Astrocyte (in vitro differentiated cells and primary cell): ENCODE measurements at regions not wholly inside any gene's neighbourhood (a gene's known extent, or its start where the extent isn't known, plus 50 kb on each side); places are given as distances from the start of the nearest gene placed in this dataset.
A peak's percentile ranks its signal among the peaks of the same experiment; 100 is the strongest.

ENCODE experiments used
- DNase-seq: peaks from one replicate; pipeline ENCODE4 v3.0.0-alpha.2; 2010; ENCODE audit warnings: low read depth
- FAIRE-seq: peaks from 2 replicates; lab custom pipeline; 2011; peaks lifted over from hg19 to GRCh38; lab: Jason Lieb, UNC
- H2AFZ ChIP-seq: 2 replicates; pipeline ENCODE4 v1.6.0; 2012; ENCODE audit warnings: low read depth, low read length, inconsistent platforms
- H3K27ac ChIP-seq: 2 replicates; pipeline ENCODE4 v1.5.1; 2011; ENCODE audit warnings: low read depth, low read length, inconsistent platforms
- H3K27me3 ChIP-seq: 2 replicates; pipeline ENCODE4 v1.6.0; 2011; ENCODE audit warnings: low read length, inconsistent platforms; ENCODE audit not compliant: insufficient read depth
- H3K36me3 ChIP-seq: 2 replicates; pipeline ENCODE4 v1.5.1; 2011; ENCODE audit warnings: low read length, inconsistent platforms; ENCODE audit not compliant: insufficient read depth
- H3K4me1 ChIP-seq: 2 replicates; pipeline ENCODE4 v1.5.1; 2011; ENCODE audit warnings: low read length, inconsistent platforms; ENCODE audit not compliant: insufficient read depth
- H3K4me2 ChIP-seq: 2 replicates; pipeline ENCODE4 v1.6.0; 2012; ENCODE audit warnings: low read length, inconsistent platforms
- H3K4me3 ChIP-seq: 2 replicates; pipeline ENCODE4 v1.5.1; 2011; ENCODE audit warnings: low read depth, mild to moderate bottlenecking, low read length, inconsistent platforms; ENCODE audit not compliant: insufficient read depth
- H3K79me2 ChIP-seq: 2 replicates; pipeline ENCODE4 v1.6.0; 2012; ENCODE audit warnings: mild to moderate bottlenecking, low read length, inconsistent platforms; ENCODE audit not compliant: insufficient read depth
- H3K9ac ChIP-seq: 2 replicates; pipeline ENCODE4 v1.6.0; 2012; ENCODE audit warnings: mild to moderate bottlenecking, low read length, inconsistent platforms
- H3K9me3 ChIP-seq: 2 replicates; pipeline ENCODE4 v1.5.1; 2012; ENCODE audit warnings: low read depth, mild to moderate bottlenecking, low read length, inconsistent platforms; ENCODE audit not compliant: insufficient read depth
- H4K20me1 ChIP-seq: 2 replicates; pipeline ENCODE4 v1.6.0; 2012; ENCODE audit warnings: low read length, inconsistent platforms; ENCODE audit not compliant: insufficient read depth
- H3K27ac Mint-ChIP-seq: one replicate; pipeline ENCODE4 v1.8.0; 2021; ENCODE audit warnings: mild to moderate bottlenecking, mixed read lengths; ENCODE audit not compliant: unreplicated experiment
- H3K27me3 Mint-ChIP-seq: one replicate; pipeline ENCODE4 v1.8.0; 2021; ENCODE audit warnings: low read depth, mixed read lengths; ENCODE audit not compliant: unreplicated experiment
- H3K36me3 Mint-ChIP-seq: one replicate; pipeline ENCODE4 v1.8.0; 2021; ENCODE audit warnings: low read depth, mixed read lengths; ENCODE audit not compliant: unreplicated experiment
- H3K4me1 Mint-ChIP-seq: one replicate; pipeline ENCODE4 v1.8.0; 2021; ENCODE audit warnings: low read depth, mixed read lengths; ENCODE audit not compliant: unreplicated experiment
- H3K4me3 Mint-ChIP-seq: one replicate; pipeline ENCODE4 v1.8.0; 2021; ENCODE audit warnings: mild to moderate bottlenecking, moderate library complexity, mixed read lengths; ENCODE audit not compliant: unreplicated experiment
- H3K9me3 Mint-ChIP-seq: one replicate; pipeline ENCODE4 v1.8.0; 2021; ENCODE audit warnings: mild to moderate bottlenecking, mixed read lengths; ENCODE audit not compliant: unreplicated experiment
- EZH2 ChIP-seq: IDR thresholded peaks from 2 replicates; pipeline ENCODE4 v1.6.1; 2012; ENCODE audit warnings: mild to moderate bottlenecking, low read length, inconsistent platforms; ENCODE audit not compliant: insufficient read depth
- TF ChIP-seq, protein P1 (sequence below): IDR thresholded peaks from 2 replicates; pipeline ENCODE4 v1.5.1; 2011; ENCODE audit warnings: low read depth, mild to moderate bottlenecking, inconsistent platforms, low read length, moderate library complexity; ENCODE audit not compliant: insufficient read depth

DNA sequence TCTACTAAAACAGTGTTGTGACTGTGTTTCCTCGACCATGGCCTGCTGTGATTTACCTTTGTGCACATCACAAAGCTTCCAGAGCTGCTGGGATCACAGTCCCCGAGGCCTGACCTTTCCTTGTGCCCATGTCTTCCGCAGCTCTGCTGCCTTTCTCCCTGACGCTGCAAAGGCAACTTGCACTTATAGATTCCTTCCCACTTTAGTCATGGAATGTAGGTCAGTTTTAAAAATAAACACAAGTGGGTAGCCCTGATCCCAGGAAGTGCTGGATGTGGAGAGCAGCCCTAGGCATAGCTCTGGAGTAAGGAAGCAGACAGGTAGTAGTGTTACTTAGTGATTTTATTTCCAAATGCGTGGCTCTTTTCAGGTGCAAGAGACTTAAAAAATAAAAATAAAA, 825.7 kb downstream of the AACS start:
- Histone ChIP-seq H3K4me1 (peaks cover 26% of the 10 kb centered on the region), H3K9ac (peak overlapping the region; percentile 15), H3K4me2 (peak overlapping the region; percentile 48), H3K9me3 (no peaks in the 10 kb centered on the region), H3K27me3 (no peaks in the 10 kb centered on the region), H2AFZ (peak overlapping the region; percentile 50), H3K79me2 (no peaks in the 10 kb centered on the region), H3K27ac (peak overlapping the region; percentile 62), H4K20me1 (no peaks in the 10 kb centered on the region), H3K4me3 (no peak overlapping the region), H3K36me3 (no peaks in the 10 kb centered on the region)
- no peak overlapping the region for H3K4me3 Mint-ChIP-seq
- DNase-seq: peak; percentile 83
- no peaks in the 10 kb centered on the region for H3K36me3 Mint-ChIP-seq
- H3K4me1 Mint-ChIP-seq: no peaks in the 10 kb centered on the region
- H3K27me3 Mint-ChIP-seq: no peaks in the 10 kb centered on the region
- FAIRE-seq: no peak
- peaks cover 5% of the 10 kb centered on the region for H3K9me3 Mint-ChIP-seq
- H3K27ac Mint-ChIP-seq: no peak overlapping the region
- no peak for TF ChIP-seq EZH2
- TF ChIP-seq, protein P1, sequence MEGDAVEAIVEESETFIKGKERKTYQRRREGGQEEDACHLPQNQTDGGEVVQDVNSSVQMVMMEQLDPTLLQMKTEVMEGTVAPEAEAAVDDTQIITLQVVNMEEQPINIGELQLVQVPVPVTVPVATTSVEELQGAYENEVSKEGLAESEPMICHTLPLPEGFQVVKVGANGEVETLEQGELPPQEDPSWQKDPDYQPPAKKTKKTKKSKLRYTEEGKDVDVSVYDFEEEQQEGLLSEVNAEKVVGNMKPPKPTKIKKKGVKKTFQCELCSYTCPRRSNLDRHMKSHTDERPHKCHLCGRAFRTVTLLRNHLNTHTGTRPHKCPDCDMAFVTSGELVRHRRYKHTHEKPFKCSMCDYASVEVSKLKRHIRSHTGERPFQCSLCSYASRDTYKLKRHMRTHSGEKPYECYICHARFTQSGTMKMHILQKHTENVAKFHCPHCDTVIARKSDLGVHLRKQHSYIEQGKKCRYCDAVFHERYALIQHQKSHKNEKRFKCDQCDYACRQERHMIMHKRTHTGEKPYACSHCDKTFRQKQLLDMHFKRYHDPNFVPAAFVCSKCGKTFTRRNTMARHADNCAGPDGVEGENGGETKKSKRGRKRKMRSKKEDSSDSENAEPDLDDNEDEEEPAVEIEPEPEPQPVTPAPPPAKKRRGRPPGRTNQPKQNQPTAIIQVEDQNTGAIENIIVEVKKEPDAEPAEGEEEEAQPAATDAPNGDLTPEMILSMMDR: no peak

DNA sequence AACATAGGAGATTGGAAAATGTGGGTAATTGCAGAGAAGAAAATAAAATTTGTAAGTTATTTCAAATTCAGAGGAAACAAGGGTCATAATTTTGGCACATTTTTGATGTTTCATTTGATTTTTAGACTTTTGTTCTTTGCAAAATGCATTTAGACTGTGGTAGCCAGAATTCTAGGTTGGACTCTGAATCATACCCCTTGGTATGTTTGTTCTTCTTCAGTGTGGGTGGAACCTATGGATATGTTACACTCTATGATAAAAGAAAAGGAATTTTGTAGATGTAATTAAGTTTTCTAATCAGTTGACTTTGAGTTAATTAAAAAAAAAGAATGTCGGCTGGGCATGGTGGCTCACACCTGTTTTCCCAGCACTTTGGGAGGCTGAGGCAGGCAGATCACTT, 827.0 kb downstream of the AACS start:
- Histone ChIP-seq H3K4me2 (peak overlapping the region; percentile 51), H3K27me3 (no peaks in the 10 kb centered on the region), H3K4me3 (no peak overlapping the region), H3K4me1 (peaks cover 26% of the 10 kb centered on the region), H4K20me1 (no peaks in the 10 kb centered on the region), H3K79me2 (no peaks in the 10 kb centered on the region), H3K9me3 (no peaks in the 10 kb centered on the region), H3K9ac (no peak overlapping the region), H2AFZ (no peak overlapping the region), H3K27ac (peak overlapping the region; percentile 60), H3K36me3 (no peaks in the 10 kb centered on the region)
- DNase-seq: peak; percentile 69
- Mint-ChIP-seq H3K9me3 (peaks cover 8% of the 10 kb centered on the region), H3K4me1 (no peaks in the 10 kb centered on the region), H3K27me3 (no peaks in the 10 kb centered on the region), H3K36me3 (no peaks in the 10 kb centered on the region), H3K27ac (no peak overlapping the region), H3K4me3 (no peak overlapping the region)
- TF ChIP-seq, protein P1: no peak
- no peak for TF ChIP-seq EZH2
- no peak for FAIRE-seq

DNA sequence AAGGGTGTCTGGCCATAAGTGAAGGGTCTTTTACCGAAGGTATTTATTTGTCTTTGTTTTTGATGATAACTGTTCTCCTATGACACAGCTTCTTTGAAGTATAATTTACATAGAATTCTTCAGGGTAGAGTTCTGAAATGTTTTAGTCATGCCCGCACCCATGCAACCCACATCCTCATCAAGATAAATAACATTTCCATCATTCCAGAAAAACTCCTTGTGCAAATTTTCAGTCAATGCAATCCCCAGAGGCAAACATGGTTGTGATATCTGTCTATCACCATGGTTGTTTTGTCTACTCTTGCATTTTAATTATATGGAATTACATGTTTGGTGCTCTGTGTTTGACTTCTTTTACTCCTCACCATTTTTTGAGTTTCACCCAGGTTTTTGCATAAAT, 837.8 kb downstream of the AACS start:
- Mint-ChIP-seq H3K4me3 (no peak overlapping the region), H3K9me3 (peaks cover 11% of the 10 kb centered on the region), H3K27ac (no peak overlapping the region), H3K27me3 (no peaks in the 10 kb centered on the region), H3K4me1 (no peaks in the 10 kb centered on the region), H3K36me3 (no peaks in the 10 kb centered on the region)
- DNase-seq (no peak), FAIRE-seq (no peak)
- H3K36me3 ChIP-seq: no peaks in the 10 kb centered on the region
- H3K4me2 ChIP-seq: no peak overlapping the region
- H3K4me3 ChIP-seq: no peak overlapping the region
- H3K27ac ChIP-seq: no peak overlapping the region
- H3K4me1 ChIP-seq: no peaks in the 10 kb centered on the region
- H3K9me3 ChIP-seq: no peaks in the 10 kb centered on the region
- no peaks in the 10 kb centered on the region for H4K20me1 ChIP-seq
- H3K79me2 ChIP-seq: no peaks in the 10 kb centered on the region
- no peak overlapping the region for H2AFZ ChIP-seq
- TF ChIP-seq EZH2: no peak
- TF ChIP-seq, protein P1: no peak
- H3K9ac ChIP-seq: no peak overlapping the region
- H3K27me3 ChIP-seq: no peaks in the 10 kb centered on the region
